ENCODE measurements at regions not wholly inside any gene's neighbourhood (a gene's known extent, or its start where the extent isn't known, plus 50 kb on each side); places are given as distances from the start of the nearest gene placed in this dataset.

DNA sequence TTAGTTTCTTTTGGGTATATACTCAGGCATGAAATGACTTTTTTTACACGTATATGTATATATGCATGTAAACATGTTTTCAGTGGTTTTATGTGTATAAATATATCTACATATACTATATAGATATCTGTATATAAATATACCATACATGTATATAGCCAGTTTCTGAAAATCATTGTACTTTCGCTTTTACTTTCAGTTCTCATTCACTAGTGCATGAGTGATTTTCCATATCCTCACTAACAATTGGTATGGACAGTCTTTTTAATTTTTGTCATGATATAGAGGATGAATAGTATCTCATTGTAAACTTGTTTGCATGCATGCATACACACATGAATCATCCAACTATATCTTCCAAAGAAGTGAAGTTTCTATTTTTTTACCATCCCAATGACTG, 877.1 kb upstream of the CDH8 start:
- Histone ChIP-seq H3K9me3 (no peaks in the 10 kb centered on the region), H3K36me3 (no peaks in the 10 kb centered on the region), H3K4me1 (no peaks in the 10 kb centered on the region), H3K27ac (no peak overlapping the region), H3K27me3 (no peaks in the 10 kb centered on the region), H3K4me3 (no peak overlapping the region)
- no peak for DNase-seq
- intact Hi-C loops (cut with DNase I; ENCODE audit: low total_unique reads) = no loop called here
- TF ChIP-seq, protein P1, sequence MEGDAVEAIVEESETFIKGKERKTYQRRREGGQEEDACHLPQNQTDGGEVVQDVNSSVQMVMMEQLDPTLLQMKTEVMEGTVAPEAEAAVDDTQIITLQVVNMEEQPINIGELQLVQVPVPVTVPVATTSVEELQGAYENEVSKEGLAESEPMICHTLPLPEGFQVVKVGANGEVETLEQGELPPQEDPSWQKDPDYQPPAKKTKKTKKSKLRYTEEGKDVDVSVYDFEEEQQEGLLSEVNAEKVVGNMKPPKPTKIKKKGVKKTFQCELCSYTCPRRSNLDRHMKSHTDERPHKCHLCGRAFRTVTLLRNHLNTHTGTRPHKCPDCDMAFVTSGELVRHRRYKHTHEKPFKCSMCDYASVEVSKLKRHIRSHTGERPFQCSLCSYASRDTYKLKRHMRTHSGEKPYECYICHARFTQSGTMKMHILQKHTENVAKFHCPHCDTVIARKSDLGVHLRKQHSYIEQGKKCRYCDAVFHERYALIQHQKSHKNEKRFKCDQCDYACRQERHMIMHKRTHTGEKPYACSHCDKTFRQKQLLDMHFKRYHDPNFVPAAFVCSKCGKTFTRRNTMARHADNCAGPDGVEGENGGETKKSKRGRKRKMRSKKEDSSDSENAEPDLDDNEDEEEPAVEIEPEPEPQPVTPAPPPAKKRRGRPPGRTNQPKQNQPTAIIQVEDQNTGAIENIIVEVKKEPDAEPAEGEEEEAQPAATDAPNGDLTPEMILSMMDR (IDR thresholded peaks at IDR 0.05) = no peak

DNA sequence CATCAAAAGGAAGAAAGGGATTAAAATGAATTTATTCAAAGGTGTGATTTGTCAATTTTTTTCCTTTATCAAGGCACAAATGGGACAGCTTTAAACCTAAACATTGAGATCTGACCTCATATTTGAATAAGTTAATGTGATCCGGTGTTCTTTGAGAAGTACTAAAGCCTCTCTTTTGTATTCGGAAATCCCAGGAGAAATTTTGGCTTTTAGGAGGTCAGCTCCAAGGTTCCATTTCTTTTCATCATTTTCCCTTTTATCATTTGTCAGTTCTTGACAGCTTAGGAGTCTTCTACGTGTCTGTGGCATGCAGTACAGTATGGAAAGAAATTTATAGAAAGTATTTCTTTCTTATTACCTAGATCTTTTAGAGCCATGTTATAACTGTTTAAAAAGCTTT, 873.4 kb upstream of the CDH8 start:
- Histone ChIP-seq H3K4me3 (no peak overlapping the region), H3K27ac (no peak overlapping the region), H3K9me3 (no peaks in the 10 kb centered on the region), H3K36me3 (no peaks in the 10 kb centered on the region), H3K27me3 (no peaks in the 10 kb centered on the region), H3K4me1 (no peaks in the 10 kb centered on the region)
- DNase-seq = no peak
- TF ChIP-seq, protein P1 (IDR thresholded peaks at IDR 0.05) = no peak
- intact Hi-C loops (cut with DNase I; ENCODE audit: low total_unique reads) = no loop called here

DNA sequence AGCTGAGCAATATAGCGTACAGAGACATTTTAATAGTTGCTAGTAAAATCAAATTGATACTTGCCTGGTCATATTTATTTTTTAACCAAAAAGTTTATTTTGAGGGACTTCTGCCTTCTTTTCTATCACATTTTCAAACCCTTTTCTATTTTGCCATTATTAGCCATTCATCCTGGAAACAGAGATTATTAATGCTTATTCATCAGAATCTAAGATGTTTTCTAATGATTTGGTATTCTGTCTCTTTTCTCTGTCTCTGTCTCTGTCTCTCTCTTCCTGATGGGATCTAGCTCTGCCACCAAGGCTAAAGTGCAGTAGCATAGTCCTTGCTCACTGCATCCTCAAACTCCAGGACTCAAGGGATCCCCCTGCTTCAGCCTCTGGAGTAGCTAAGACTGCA, 871.3 kb upstream of the CDH8 start:
- Histone ChIP-seq H3K36me3 (no peaks in the 10 kb centered on the region), H3K4me3 (no peak overlapping the region), H3K4me1 (no peaks in the 10 kb centered on the region), H3K27me3 (no peaks in the 10 kb centered on the region), H3K27ac (no peak overlapping the region), H3K9me3 (no peaks in the 10 kb centered on the region)
- TF ChIP-seq, protein P1 (IDR thresholded peaks at IDR 0.05) = no peak
- intact Hi-C loops (cut with DNase I; ENCODE audit: low total_unique reads) = no loop called here
- DNase-seq = no peak

DNA sequence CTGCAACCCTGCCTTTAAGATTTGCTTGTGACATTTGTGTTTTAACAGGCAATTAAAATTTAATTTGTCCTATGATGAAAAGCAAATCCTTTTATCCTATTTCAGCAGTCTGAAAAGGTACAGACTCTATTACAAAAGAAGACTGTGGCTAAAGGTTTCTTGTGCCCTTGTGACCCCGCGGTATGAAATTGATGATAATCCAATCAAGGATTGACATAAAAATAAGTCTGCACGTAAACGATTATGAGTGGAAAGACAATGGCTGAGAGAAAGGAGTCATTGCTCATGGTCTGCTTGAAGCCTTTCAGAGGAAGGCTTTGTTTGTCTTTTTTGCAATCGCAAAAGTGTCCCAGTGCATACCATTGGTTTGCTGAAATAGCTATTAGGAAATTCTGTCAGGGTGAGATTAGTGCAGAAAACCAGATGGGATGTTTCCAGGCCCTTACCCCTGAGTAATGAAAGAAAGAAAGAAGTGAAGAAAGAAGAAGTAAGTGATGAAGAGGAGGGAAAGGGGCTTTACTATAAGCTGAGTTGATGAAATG, 867.8 kb upstream of the CDH8 start:
- intact Hi-C loops (cut with DNase I; ENCODE audit: low total_unique reads) = no loop called here
- H3K27me3 ChIP-seq = no peaks in the 10 kb centered on the region
- no peak overlapping the region for H3K27ac ChIP-seq
- H3K4me3 ChIP-seq = no peak overlapping the region
- no peaks in the 10 kb centered on the region for H3K36me3 ChIP-seq
- no peak for DNase-seq
- H3K4me1 ChIP-seq = no peaks in the 10 kb centered on the region
- TF ChIP-seq, protein P1 (IDR thresholded peaks at IDR 0.05) = no peak
- H3K9me3 ChIP-seq = no peaks in the 10 kb centered on the region

DNA sequence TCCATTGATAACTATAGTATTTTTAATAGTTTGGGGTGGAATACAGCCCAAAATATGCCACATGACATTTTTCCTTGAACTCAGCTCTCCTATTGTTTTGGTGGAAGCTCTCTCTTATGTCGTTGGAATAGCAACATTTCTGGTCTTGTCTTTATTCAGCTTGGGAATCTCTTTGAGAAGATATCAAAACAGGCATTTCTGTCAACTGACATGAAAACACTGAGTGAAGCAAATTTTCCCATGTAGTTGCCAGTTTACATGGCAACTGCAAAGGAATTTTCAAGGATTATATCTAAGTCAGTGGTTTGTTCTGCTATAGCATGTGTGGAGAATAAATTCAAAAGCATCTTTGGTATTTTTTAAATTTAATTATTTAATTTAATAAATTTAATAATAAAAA, 863.5 kb upstream of the CDH8 start:
- no peaks in the 10 kb centered on the region for H3K9me3 ChIP-seq
- H3K27ac ChIP-seq = no peak overlapping the region
- no peak overlapping the region for H3K4me3 ChIP-seq
- H3K36me3 ChIP-seq = no peaks in the 10 kb centered on the region
- H3K27me3 ChIP-seq = no peaks in the 10 kb centered on the region
- DNase-seq = no peak
- no peaks in the 10 kb centered on the region for H3K4me1 ChIP-seq
- TF ChIP-seq, protein P1 (IDR thresholded peaks at IDR 0.05) = no peak
- intact Hi-C loops (cut with DNase I; ENCODE audit: low total_unique reads) = no loop called here

DNA sequence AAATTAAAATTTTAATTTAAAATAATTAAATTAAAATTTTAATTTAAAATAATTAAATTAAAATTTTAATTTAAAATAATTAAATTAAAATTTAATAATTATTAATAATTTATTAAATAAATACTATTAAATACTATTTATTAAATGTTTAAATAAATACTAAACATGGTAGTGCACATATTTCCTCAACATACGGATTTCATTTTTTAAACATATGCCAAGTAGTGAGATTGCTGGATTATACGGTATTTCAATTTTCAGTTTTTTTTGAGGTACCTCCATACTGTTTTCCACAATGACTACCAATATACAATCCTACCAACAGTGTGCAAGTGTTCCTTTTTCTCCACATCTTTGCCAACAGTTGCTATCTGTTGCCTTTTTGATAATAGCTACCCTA, 852.9 kb upstream of the CDH8 start:
- Histone ChIP-seq H3K4me3 (no peak overlapping the region), H3K27me3 (no peaks in the 10 kb centered on the region), H3K27ac (no peak overlapping the region), H3K4me1 (no peaks in the 10 kb centered on the region), H3K9me3 (no peaks in the 10 kb centered on the region), H3K36me3 (no peaks in the 10 kb centered on the region)
- no peak for DNase-seq
- TF ChIP-seq, protein P1 (IDR thresholded peaks at IDR 0.05) = no peak
- intact Hi-C loops (cut with DNase I; ENCODE audit: low total_unique reads) = no loop called here

Measured in tibial artery (tissue), 4 donors.